Astrocyte (in vitro differentiated cells and primary cell): ENCODE measurements at regions not wholly inside any gene's neighbourhood (a gene's known extent, or its start where the extent isn't known, plus 50 kb on each side); places are given as distances from the start of the nearest gene placed in this dataset.

Experiments
- CTCF ChIP-seq: IDR thresholded peaks from 2 replicates; pipeline ENCODE4 v1.5.1; 2011; ENCODE audit warnings: low read depth, mild to moderate bottlenecking, inconsistent platforms, low read length, moderate library complexity; ENCODE audit not compliant: insufficient read depth
- EZH2 ChIP-seq: IDR thresholded peaks from 2 replicates; pipeline ENCODE4 v1.6.1; 2012; ENCODE audit warnings: mild to moderate bottlenecking, low read length, inconsistent platforms; ENCODE audit not compliant: insufficient read depth

DNA sequence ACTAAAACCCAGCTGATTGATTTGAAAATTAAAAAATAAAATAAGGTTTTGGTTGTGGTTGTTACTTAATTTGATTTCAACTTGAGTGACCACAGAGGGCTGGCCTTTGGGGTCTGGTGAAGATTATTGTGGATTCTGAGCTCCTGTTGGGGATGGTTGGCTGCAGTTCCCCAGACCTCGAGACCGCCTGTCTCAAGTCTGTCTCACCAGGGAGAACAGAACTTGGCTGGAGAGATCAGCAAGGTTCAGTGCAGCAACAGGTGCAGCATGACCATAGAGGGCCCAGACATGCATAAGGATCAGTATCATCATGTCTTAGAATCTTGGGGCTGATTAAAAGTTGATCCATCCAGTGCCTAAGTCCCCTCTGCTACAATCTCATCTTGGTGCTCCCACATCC is 491.9 kb downstream of the BCOR start:
- TF ChIP-seq CTCF (no peak), EZH2 (no peak)
